ENCODE measurements at regions not wholly inside any gene's neighbourhood (a gene's known extent, or its start where the extent isn't known, plus 50 kb on each side); places are given as distances from the start of the nearest gene placed in this dataset.

GRCh38 chr11:91786097-91786496 is 438.5 kb upstream of the FAT3 start:
- no peaks in the 10 kb centered on the region for H3K4me1 ChIP-seq (ENCODE audit: control insufficient read depth in 1 of 2, low read depth in 2 of 2)
- DNase-seq (ENCODE audit: low spot score), result no peak
- no peak for TF ChIP-seq CTCF (IDR thresholded peaks at IDR 0.05)
- H3K9me3 ChIP-seq, result no peaks in the 10 kb centered on the region
- H3K4me3 ChIP-seq, result no peak overlapping the region
- H3K27ac ChIP-seq, result no peak overlapping the region
- no peak for ATAC-seq (ENCODE audit: insufficient number of reproducible peaks, low FRiP score, low read depth)
- H3K27me3 ChIP-seq (replicated peaks; ENCODE audit: insufficient read depth), result no peaks in the 10 kb centered on the region
- H3K36me3 ChIP-seq, result no peaks in the 10 kb centered on the region

GRCh38 chr11:91783173-91783572 is 441.4 kb upstream of the FAT3 start:
- Histone ChIP-seq H3K9me3 (no peaks in the 10 kb centered on the region), H3K36me3 (no peaks in the 10 kb centered on the region), H3K4me1 (ENCODE audit: control insufficient read depth in 1 of 2, low read depth in 2 of 2) (no peaks in the 10 kb centered on the region), H3K27me3 (replicated peaks; ENCODE audit: insufficient read depth) (no peaks in the 10 kb centered on the region), H3K27ac (no peak overlapping the region), H3K4me3 (no peak overlapping the region)
- TF ChIP-seq CTCF (IDR thresholded peaks at IDR 0.05), result no peak
- ATAC-seq (ENCODE audit: insufficient number of reproducible peaks, low FRiP score, low read depth) (no peak), DNase-seq (ENCODE audit: low spot score) (no peak)

GRCh38 chr11:91778758-91779157 is 445.9 kb upstream of the FAT3 start:
- DNase-seq (ENCODE audit: low spot score) (no peak), ATAC-seq (ENCODE audit: insufficient number of reproducible peaks, low FRiP score, low read depth) (no peak)
- H3K27ac ChIP-seq, result no peak overlapping the region
- H3K4me3 ChIP-seq, result no peak overlapping the region
- no peaks in the 10 kb centered on the region for H3K9me3 ChIP-seq
- no peaks in the 10 kb centered on the region for H3K27me3 ChIP-seq (replicated peaks; ENCODE audit: insufficient read depth)
- no peaks in the 10 kb centered on the region for H3K36me3 ChIP-seq
- TF ChIP-seq CTCF (IDR thresholded peaks at IDR 0.05), result no peak
- H3K4me1 ChIP-seq (ENCODE audit: control insufficient read depth in 1 of 2, low read depth in 2 of 2), result no peaks in the 10 kb centered on the region

- DNase-seq (ENCODE audit: low spot score) (no peak), ATAC-seq (ENCODE audit: insufficient number of reproducible peaks, low FRiP score, low read depth) (no peak)
- H3K4me3 ChIP-seq, result no peak overlapping the region
- H3K4me1 ChIP-seq (ENCODE audit: control insufficient read depth in 1 of 2, low read depth in 2 of 2), result no peaks in the 10 kb centered on the region
- no peaks in the 10 kb centered on the region for H3K27me3 ChIP-seq (replicated peaks; ENCODE audit: insufficient read depth)
- H3K27ac ChIP-seq, result no peak overlapping the region
- H3K36me3 ChIP-seq, result no peaks in the 10 kb centered on the region
- H3K9me3 ChIP-seq, result no peaks in the 10 kb centered on the region
- TF ChIP-seq CTCF (IDR thresholded peaks at IDR 0.05), result no peak
Observed at GRCh38 chr11:91776655-91777054, 448.0 kb upstream of the FAT3 start.

GRCh38 chr11:91773090-91773489 is 451.5 kb upstream of the FAT3 start:
- peaks cover 4% of the 10 kb centered on the region in 2 donors for H3K4me1 ChIP-seq (ENCODE audit: control insufficient read depth in 1 of 2, low read depth in 2 of 2)
- no peaks in the 10 kb centered on the region for H3K27me3 ChIP-seq (replicated peaks; ENCODE audit: insufficient read depth)
- H3K4me3 ChIP-seq, result no peak overlapping the region
- DNase-seq (ENCODE audit: low spot score) (no peak), ATAC-seq (ENCODE audit: insufficient number of reproducible peaks, low FRiP score, low read depth) (no peak)
- no peak for TF ChIP-seq CTCF (IDR thresholded peaks at IDR 0.05)
- no peaks in the 10 kb centered on the region for H3K9me3 ChIP-seq
- no peak overlapping the region for H3K27ac ChIP-seq
- H3K36me3 ChIP-seq, result no peaks in the 10 kb centered on the region
